Astrocyte of the hippocampus (primary cell): ENCODE measurements at regions not wholly inside any gene's neighbourhood (a gene's known extent, or its start where the extent isn't known, plus 50 kb on each side); places are given as distances from the start of the nearest gene placed in this dataset.
"Not testable (repeated sequence)": the region's sequence is repeated elsewhere in the genome, so short reads cannot be mapped to it uniquely, and the experiment has no call there.

Experiments used
- DNase-seq: peaks from one replicate; pipeline ENCODE4 v3.0.0; 2011; ENCODE audit warnings: low read depth, low spot score

DNA sequence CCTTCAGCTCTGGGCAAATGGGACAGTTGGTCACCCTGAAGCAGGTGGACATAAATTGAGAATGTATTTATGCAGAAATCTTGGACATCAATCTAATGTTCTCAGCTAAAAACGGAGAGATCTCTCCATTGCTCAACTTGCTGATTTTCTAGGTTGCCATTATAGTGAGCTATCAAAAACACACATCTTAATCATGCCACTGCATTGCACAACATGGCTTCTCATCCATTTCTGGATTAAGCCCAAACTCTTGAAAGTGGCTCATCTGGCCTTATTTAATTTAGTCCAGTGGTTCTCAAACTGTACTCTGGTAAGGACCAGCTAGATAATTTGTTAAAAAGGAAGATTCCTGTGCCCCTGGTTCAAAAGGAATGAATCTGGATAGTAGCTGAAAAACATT is 324.9 kb upstream of the CITED2 start:
- DNase-seq = no peak

DNA sequence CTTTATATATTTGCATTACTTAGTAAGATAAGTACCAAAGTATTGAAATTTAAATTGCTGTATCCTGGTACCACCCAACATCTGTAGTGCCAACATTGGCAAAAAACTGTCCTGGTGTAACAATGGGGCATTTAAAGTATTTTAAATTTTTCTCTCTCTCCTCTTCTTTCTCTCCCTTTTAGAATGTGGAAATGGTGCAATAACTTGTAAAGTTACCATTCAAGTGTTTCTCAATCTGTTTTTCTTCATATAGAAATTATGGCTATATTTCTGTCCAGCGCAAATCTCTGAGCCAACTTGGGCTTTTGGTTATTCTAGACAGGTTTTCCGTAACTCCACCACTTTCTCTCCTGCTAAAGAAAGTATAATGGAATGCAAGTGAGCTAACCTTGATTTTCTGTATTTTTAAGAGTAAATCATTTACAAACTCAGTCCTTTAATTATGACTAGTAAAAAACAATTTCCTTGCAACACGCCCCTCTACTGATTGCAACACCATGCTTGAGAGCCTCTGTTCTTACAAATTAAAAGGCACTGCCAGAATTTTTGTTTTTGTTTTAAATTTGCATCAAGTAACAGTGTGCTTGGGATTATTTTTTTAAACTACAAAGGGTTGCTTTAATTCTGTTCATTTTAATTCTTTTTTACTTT is 324.2 kb upstream of the CITED2 start:
- DNase-seq = no peak

DNA sequence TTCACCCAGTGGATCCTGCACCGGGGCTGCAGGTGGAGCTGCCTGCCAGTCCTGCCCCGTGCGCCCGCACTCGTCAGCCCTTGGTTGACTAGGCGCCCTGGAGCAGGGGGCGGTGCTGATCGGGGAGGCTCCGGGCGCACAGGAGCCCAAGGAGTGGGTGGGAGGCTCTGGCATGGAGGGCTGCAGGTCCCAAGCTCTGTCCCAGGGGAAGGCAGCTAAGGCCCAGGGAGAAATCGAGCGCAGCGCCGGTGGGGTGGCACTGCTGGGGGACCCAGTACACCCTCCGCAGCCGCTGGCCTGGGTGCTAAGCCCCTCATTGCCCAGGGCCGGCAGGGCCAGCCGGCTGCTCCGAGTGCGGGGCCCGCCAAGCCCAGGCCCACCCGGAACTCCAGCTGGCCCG is 323.4 kb upstream of the CITED2 start:
- not testable (repeated sequence) for DNase-seq

DNA sequence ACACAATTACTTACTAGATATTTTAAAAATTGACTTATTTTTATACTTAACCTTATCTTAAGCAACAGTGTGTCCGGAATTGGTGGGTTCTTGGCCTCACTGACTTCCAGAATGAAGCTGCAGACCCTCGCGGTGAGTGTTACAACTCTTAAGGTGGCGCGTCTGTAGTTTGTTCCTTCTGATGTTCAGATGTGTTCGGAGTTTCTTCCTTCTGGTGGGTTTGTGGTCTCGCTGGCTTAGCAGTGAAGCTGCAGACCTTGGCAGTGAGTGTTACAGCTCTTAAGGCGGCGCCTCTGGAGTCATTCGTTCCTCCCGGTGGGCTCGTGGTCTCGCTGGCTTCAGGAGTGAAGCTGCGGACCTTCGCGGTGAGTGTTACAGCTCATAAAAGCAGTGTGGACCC is 322.5 kb upstream of the CITED2 start:
- not testable (repeated sequence) for DNase-seq

DNA sequence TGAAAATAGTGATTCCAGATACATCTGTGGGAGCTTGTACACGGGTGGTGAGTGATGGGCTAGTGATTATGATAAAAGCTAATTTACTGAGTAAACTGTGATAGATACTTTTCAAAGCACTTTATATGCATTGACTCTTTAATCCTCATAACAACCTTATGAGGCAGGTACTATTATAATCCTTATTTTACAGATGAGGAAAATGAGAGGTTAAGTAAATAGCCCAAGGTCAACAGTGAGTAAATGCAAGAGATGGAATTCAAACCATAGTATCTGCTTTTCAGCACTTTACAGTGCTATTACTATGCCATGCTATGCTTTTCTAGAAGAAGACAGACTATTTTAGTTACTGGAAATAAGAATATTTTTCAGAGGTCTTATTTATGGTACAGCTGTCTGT is 320.9 kb upstream of the CITED2 start:
- DNase-seq = no peak

DNA sequence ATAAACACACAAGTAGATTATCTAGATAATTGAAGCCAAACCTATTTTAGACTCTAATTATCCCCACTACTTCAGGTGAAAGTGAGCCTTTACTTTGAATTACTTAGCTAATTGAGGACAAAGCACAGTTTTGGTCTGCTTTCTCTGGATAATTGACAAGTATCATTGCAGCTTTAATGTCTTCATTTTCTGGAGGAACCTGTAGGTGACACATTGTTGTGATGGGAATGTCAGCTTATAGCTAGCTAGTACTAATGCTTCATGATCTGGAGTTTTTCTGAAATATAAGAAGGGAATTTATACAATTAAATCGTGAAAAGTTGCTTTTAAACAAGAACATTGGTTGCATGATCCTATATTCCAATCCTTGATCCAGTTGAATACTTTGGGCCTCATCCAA is 319.3 kb upstream of the CITED2 start:
- DNase-seq = no peak

DNA sequence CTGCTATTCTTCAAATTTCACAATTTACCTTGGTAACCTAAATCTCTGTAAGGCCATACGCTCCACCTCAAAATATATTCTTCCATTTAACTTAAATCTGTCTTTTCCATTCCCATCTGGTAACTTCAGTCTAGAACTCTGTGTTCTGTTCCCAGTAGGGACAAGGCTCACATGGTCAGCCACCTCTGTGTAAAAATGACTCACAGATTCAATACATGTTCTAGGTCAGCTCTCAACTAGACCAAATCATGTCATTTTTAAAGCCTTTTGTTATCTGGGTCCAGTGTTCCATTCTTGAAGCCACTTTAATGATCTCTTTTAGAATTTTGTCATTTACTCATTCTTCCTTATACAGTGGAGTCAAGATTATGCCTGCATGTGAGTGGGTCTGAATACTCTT is 315.6 kb upstream of the CITED2 start:
- no peak for DNase-seq

DNA sequence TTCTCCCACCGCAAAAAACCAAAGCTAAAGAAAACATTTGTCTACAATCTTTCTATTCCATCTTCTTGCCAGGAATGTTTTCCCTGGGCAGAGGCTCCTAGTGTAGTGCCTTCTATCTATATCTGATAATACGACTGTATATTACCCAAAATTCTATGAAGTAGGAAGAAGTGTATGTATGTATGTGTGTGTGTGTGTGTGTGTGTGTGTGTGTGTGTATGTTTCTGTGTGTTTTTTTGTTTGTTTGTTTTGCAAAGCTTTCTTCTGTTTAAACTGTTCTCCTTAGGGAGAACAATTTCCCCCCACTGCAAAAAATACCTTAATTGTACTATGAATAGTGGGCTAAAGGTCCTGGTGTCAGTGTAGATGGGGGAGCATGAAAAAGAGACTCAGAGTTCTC is 312.6 kb upstream of the CITED2 start:
- DNase-seq = no peak

DNA sequence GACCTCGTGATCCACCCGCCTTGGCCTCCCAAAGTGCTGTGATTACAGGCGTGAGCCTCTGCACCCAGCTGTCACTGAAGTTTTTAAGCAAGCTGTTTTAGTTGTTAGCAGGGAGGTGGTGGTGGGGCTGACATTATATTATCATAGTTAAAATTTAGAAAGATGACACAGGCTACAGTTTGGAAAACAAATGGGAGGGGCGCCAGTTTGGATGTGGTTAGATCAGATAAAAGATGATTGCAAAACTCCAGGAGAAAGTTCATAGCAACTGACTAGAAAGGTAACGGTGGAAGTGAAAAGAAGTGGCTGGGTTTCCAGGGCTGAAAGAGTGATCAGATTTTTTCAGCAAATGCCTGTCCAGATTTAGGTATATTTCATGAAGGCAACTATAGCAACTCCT is 311.9 kb upstream of the CITED2 start:
- DNase-seq = no peak

DNA sequence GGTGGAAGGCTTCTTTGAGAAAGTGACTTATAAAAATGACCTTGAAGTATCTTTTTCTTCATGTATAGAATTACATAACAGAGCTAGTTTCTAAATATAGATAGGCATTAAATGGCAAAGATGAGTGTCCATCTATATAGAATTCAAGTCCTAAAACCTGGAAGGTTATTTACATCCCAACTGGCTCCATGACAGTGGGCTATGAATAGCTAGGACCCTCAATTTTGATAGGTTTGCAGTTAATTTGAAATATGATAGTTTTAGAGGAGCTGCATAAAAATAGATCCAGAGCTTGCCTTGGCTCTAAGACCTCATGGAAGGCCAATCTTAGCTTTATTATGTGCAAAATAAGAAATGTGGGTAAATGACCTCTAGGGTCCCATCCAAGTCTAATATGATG is 310.6 kb upstream of the CITED2 start:
- DNase-seq = no peak

DNA sequence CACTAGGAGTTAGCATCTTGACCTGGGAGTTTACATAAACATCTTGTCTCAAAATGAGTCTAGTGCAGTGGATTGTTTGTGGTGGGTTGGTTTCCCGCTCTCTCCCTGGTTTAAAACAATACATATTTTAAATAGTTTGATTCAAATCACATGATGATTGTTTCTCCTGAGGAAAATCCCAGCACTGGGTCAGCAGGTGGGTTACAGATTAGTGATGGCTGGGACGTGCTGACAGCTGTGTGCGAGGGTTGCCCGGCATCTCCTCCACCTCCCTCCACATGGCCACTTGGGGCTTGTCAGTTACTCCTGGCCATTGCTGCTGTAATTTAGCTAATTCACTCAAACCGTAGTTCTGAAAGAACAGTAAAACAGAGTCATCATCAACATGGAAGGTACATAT is 306.4 kb upstream of the CITED2 start:
- no peak for DNase-seq

DNA sequence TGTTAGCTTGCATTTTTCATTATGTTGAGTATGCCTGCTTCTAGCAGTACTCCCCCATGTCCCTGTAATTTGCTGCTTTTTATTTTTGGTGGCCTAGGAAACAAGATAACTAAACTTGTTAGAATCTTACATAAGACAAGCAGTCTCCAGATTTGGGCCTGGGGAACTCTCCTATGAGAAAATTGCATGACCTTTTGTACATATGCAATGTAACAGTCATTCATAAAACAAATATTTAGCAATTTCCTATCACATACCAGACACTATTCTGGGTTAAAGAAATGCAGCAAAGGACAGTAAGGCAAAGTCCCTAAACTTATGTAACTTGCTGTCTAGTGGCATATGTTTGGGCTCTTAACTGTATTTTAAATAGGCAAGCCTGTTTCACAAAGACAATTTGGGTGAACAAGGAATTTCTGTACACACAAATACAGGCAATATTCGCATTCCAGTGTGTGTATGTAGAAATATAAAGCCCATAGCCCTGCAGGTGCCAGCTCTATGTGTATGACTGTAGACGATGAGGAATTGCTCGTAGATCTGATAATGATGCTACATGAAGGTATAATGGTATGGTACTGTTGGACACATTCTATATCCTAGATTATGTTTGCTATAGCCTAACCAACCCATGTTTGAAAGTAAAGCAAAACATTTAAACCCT is 305.2 kb upstream of the CITED2 start:
- no peak for DNase-seq

DNA sequence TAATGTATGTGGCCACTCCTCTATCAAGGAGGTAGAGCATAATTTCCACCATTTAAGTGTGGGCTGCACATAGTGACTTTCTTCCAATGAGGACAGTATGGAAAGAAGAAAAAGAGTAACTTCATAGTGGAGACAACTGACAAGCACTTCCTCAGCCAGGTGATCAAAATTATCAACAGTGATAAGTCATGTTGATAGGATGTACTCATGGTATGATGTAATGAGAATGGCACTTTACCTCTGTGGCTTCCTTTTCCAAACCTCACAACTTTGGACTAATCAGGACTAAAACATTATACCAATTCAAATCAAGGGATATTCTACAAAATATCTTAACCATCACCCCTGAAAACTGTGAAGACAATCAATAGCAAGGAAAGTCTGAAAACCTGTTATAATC is 302.3 kb upstream of the CITED2 start:
- DNase-seq = no peak

DNA sequence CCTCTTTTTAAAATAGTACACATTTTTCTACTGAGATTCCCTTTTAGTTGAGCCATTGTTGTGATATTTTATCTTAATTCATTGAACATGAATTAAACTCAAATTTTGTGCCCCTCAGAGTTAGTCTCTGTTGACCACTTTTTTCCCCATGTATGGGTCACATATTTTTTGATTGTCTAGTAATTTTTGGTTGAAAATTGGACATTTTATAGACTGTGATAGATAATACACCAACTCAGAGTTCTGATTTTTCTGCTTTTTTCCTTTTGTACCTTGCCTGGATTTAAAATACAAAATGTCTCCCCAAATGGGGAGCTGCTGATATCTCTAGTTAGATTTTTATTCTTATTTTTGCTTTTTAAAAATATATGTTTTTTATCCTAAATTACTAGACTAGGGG is 291.8 kb upstream of the CITED2 start:
- DNase-seq = no peak

DNA sequence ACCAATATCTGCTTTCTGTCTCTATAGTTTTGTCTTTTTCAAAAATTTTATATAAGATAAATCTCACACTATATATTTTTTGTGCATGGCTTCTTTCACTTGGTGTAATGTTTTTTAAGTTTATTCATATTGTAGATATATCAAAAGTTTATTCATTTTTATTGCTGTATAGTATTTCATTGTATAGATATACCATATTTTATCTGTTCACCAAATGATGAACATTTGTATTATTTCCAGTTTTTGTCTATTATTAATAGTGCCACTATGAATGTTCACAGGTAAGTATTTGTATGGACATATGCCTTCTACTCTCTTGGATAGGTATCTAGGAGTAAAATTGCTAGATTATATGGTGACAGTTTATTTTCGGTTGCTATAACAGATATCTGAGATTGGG is 289.5 kb upstream of the CITED2 start:
- DNase-seq = no peak

DNA sequence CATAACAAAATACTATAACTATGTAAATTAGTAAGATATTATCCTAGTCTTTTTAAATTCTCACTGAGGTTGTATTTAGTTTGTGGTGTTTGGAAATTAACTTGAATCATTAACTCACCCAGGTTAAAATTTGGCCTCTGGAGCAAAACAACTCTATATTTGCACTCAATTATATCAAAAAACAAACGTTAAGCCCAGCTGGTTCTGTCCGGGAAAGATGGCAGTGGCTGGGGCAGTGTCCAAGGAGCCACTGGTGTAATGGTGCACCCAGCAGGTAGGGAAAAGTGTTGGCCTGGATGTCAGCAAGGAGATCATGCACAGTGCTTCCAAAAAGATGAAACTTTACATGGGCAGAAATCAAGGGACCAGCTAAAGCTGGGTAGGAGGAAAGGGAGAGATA is 285.3 kb upstream of the CITED2 start:
- DNase-seq = no peak

DNA sequence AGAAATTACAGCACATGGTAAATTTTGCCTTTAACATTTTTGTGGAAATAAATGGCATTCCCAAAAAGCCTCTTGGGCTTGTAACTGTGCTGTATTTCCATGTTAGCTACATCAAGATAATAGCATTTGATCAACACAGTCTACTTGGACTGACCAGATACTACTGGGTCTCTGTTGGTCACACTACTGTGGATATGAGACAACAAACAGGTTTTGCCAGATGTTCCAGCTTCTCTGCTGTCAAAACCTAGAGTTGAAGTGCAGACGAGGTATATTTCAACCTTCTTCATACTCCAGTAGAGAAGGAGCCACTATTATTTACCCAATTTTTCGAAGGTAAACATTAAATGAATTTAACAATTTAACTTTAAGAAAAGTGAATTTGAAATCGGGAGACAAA is 284.7 kb upstream of the CITED2 start:
- DNase-seq = no peak

DNA sequence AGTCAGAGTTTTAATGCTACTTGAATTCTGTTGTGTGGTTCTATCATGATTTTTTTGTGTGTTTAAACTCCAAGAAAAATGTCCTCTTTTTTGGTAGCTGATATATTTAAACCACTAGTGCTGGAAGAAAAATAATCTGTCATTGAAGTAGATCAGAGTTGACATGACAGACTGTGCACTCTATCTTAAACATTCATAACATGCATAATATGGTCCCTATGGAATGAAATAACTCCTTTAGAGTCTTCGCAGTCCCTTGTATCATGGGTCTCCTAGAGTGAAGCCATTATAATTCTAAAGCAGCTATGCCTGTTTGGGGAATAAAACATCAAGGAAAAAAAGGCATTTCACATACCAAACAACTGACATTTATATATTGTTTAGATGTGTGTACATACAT is 282.7 kb upstream of the CITED2 start:
- DNase-seq = no peak

DNA sequence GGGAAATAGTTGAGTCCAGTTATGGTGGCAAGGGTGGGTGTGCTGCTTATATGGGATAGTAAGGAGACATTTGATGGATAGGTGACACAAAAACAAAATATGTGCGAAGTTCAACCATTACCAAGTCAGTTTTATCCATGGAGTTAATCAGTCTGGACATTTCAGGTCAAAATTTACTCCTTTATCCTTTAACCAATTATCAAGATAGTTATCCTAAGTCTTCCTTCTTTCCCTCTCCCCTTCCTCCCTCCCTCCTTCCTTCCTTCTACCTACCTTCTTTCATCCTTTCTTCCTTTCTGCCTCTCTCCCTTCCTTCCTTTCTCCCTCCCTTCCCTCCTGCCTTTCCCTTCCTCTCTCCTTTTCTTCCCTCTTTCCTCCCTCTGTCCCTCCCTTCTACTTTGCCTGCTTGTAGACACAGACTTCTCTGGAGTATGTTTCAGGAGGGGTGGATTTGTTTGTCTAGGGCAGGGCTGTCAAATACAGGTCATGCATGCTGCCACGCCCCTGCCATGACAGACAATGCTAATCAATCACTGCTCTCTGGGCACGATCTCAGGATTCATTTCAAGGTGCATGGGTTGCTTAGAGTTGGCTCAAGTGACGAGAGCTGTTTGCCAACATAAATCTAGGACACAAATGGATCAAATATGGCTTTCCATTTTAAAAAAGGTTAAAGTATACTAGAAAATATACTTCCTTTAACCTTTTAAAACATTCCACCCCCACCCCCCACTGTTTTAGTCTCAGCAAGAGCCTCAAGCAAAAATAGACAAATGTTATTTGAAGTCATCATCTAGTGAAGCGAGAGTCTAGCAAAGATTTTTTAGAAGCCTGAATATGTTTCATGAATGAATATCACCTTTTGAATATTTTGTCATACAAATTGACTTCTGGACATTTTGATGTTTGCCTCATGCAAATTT is 281.6 kb upstream of the CITED2 start:
- DNase-seq = no peak

DNA sequence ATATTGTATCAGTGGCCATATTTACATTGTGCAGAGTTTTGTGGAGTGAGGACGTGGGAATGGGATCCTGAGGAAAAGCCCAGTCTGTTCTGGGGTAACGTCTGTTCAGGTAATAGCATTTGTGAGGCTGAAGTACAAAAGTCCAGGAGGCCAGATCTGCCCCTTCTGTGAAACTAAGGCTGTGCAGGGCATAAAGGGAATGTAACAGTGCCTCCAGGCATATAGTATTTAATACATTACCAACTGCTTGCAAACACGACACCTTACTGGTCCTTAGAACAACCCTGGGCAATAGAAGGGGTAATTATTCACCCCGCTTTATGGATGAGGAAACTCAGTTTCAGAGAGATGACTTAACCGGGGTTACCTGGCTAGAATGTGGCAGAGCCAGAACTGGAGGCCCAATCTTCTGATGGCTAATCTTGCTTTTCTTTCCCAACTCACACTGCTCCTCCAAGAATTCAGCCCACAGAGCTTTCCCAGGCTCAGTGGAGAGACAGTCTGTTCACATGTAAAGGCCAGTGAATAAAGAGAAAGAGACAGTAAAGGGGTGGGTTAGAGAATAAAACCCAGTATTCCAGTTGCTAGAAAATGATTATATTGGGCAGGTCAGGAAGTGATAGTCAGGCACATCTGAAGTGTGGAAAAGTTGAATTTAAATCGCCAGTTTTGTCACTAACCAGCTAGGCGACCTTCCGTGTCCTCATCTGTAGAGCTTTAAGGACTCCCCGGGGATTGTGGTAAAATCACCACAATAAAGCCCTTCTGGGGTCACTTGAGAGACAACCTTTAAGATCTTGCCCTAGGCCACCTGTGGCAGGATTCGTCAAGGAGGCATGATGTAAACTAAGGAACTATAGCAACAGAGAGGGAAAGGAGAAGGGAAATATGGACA is 280.7 kb upstream of the CITED2 start:
- no peak for DNase-seq

DNA sequence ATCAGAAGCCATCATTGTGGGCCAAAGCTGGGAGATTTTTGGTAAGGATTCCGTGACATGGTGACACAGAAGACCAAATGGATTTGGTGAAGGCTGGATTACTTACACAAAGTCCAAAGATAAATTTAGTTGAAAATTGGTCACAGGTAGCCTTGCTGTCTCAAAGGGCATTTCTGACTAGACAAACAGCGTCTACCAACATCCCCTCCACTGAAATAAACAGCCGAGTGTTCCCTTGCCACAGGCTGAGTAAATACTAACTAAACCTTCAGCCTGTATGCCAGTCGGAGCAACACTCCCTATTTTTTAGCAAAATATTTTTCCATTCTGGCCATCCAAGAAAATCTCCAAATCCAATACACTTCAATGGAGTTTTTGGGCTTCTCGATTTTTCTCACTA is 279.9 kb upstream of the CITED2 start:
- no peak for DNase-seq

DNA sequence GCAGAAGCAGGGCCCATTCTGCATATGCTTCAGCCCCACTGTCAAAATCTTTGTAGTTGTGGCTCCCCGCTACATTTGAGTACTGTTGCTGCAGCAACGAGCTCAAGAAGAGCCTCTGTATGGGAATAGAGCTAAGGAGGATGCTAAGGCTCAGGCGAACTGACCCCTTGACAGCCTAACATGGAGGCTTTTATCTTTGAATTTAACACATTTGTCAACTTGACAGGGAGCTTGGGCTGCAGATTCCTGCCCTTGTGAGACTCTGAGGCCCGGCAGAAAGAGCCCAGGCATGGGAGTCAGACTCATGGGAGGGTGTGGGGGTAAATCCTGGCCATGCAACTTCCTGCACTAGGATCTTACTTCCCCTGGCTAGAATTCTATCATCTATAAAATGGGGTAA is 278.7 kb upstream of the CITED2 start:
- no peak for DNase-seq
